ENCODE measurements at regions not wholly inside any gene's neighbourhood (a gene's known extent, or its start where the extent isn't known, plus 50 kb on each side); places are given as distances from the start of the nearest gene placed in this dataset.

- TF ChIP-seq CTCF (IDR thresholded peaks at IDR 0.05) (no peak), POLR2A (IDR thresholded peaks at IDR 0.05) (no peak)
Measured at GRCh38 chr22:27135031-27135981, 477.9 kb downstream of the MIAT start.
